Astrocyte (in vitro differentiated cells and primary cell): ENCODE measurements at regions not wholly inside any gene's neighbourhood (a gene's known extent, or its start where the extent isn't known, plus 50 kb on each side); places are given as distances from the start of the nearest gene placed in this dataset.

Experiments used
- CTCF ChIP-seq: IDR thresholded peaks from 2 replicates; pipeline ENCODE4 v1.5.1; 2011; ENCODE audit warnings: low read depth, mild to moderate bottlenecking, inconsistent platforms, low read length, moderate library complexity; ENCODE audit not compliant: insufficient read depth
- EZH2 ChIP-seq: IDR thresholded peaks from 2 replicates; pipeline ENCODE4 v1.6.1; 2012; ENCODE audit warnings: mild to moderate bottlenecking, low read length, inconsistent platforms; ENCODE audit not compliant: insufficient read depth

DNA sequence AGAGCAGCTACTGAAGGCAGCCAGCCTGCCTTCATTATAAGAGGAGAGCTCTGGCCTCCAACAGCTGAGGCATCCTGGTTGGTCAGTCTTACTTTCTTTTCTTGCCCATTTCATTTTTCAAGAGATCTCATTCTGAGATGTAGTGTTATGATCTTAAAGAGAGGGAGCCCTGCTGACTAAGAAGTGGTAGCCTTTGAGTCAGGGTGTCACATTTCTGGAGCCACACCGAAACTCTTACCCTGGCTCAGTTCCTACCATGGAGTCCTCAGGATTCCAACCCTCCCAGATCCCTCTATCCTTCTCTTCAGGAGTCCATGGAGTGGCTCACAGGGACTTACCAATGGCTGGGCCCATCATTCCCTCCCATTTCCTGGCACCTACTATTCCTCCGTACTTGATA is 386.1 kb upstream of the LARGE1 start:
- TF ChIP-seq CTCF (no peak), EZH2 (no peak)
